Caco-2 (cell line): ENCODE measurements at regions not wholly inside any gene's neighbourhood (a gene's known extent, or its start where the extent isn't known, plus 50 kb on each side); places are given as distances from the start of the nearest gene placed in this dataset.

Source experiments
- BruUV-seq: library from RNA; stranded (reverse); fragments of 400-500 nt; replicated peaks from 2 replicates; lab custom pipeline; 2021; lab: Mats Ljungman, UMichigan
- CTCF ChIA-PET: fragments of 300-600 bp; sonication (Branson Sonifier 250); formaldehyde crosslinking; loops from one replicate; lab custom pipeline; 2022; ENCODE audit warnings: antibody characterized with exemption; lab: Charles Lee
- POLR2A ChIA-PET: fragments of 300-600 bp; sonication (Branson Sonifier 250); formaldehyde crosslinking; loops from one replicate; lab custom pipeline; 2022; ENCODE audit warnings: antibody characterized with exemption; lab: Charles Lee
- DNase-seq, 2 experiments: peaks; one replicate each; pipeline versions ENCODE4 v3.0.0 to v3.0.0-alpha.2; 2020 to 2022
- H3K27me3 ChIP-seq: replicated peaks from 2 replicates; pipeline ENCODE4 v1.6.0; 2011; ENCODE audit warnings: low read length; ENCODE audit not compliant: control insufficient read depth, insufficient read depth
- H3K36me3 ChIP-seq: 2 replicates; pipeline ENCODE4 v1.5.1; 2011; ENCODE audit warnings: low read length; ENCODE audit not compliant: control insufficient read depth, insufficient read depth
- H3K4me1 ChIP-seq: fragments of 250-450 bp; sonication (Bioruptor Pico); 2 replicates; pipeline ENCODE4 v1.5.1; 2020; ENCODE audit warnings: mild to moderate bottlenecking
- H3K4me3 ChIP-seq: 2 replicates; pipeline ENCODE4 v1.5.1; 2011; ENCODE audit warnings: low read depth, mild to moderate bottlenecking, control low read depth, low read length
- H3K9me3 ChIP-seq: fragments of 250-450 bp; sonication (Bioruptor Pico); 2 replicates; pipeline ENCODE4 v1.5.1; 2020; ENCODE audit warnings: mild to moderate bottlenecking, moderate library complexity
- H3K27ac Mint-ChIP-seq: one replicate; pipeline ENCODE4 v1.8.0; 2022; ENCODE audit warnings: mixed read lengths; ENCODE audit not compliant: unreplicated experiment
- H3K27me3 Mint-ChIP-seq: one replicate; pipeline ENCODE4 v1.8.0; 2022; ENCODE audit warnings: mixed read lengths; ENCODE audit not compliant: insufficient read depth, unreplicated experiment
- H3K36me3 Mint-ChIP-seq: one replicate; pipeline ENCODE4 v1.8.0; 2022; ENCODE audit warnings: mild to moderate bottlenecking, mixed read lengths; ENCODE audit not compliant: insufficient read depth, unreplicated experiment
- H3K4me1 Mint-ChIP-seq: one replicate; pipeline ENCODE4 v1.8.0; 2022; ENCODE audit warnings: low read depth, mixed read lengths; ENCODE audit not compliant: unreplicated experiment
- H3K4me3 Mint-ChIP-seq: one replicate; pipeline ENCODE4 v1.8.0; 2022; ENCODE audit warnings: mild to moderate bottlenecking, moderate library complexity, mixed read lengths; ENCODE audit not compliant: unreplicated experiment
- H3K9me3 Mint-ChIP-seq: one replicate; pipeline ENCODE4 v1.8.0; 2022; ENCODE audit warnings: mixed read lengths; ENCODE audit not compliant: unreplicated experiment
- CTCF ChIP-seq, 2 experiments: fragments of 200-600 bp in 1 of 2; IDR thresholded peaks; 1 replicate in 1 of 2; 2 replicates in 1 of 2; pipeline versions ENCODE4 v1.5.1 to v1.8.0; 2011 to 2022; ENCODE audit warnings: antibody characterized with exemption in 1 of 2, control low read depth in 1 of 2, inconsistent platforms in 1 of 2, low read depth in 1 of 2, low read length in 1 of 2, mild to moderate bottlenecking in 1 of 2, moderate library complexity in 1 of 2; ENCODE audit not compliant: insufficient read depth in 1 of 2, severe bottlenecking in 1 of 2, unreplicated experiment in 1 of 2
- intact Hi-C: fragments of 100-400 bp; cut with micrococcal nuclease; formaldehyde crosslinking; loops from one replicate; pipeline ENCODE4 v1.10.0; 2022; ENCODE audit not compliant: unreplicated experiment

- Mint-ChIP-seq H3K27ac (no peak overlapping the region), H3K27me3 (no peaks in the 10 kb centered on the region), H3K4me1 (peaks cover 7% of the 10 kb centered on the region), H3K36me3 (no peaks in the 10 kb centered on the region), H3K9me3 (no peaks in the 10 kb centered on the region), H3K4me3 (no peak overlapping the region)
- no peaks in the 10 kb centered on the region for H3K36me3 ChIP-seq
- no peak overlapping the region for H3K4me3 ChIP-seq
- no peak for DNase-seq
- CTCF ChIA-PET = no interaction called here
- H3K9me3 ChIP-seq = no peaks in the 10 kb centered on the region
- H3K4me1 ChIP-seq = no peaks in the 10 kb centered on the region
- no peak for TF ChIP-seq CTCF (IDR thresholded peaks at IDR 0.05; ENCODE audit: insufficient read depth in 1 of 2, low read depth in 1 of 2, low read length in 1 of 2, severe bottlenecking in 1 of 2, unreplicated experiment in 1 of 2)
- intact Hi-C loops = no loop called here
- H3K27me3 ChIP-seq = no peaks in the 10 kb centered on the region
- BruUV-seq = no TSS peak
- POLR2A ChIA-PET = no interaction called here
Measured at GRCh38 chr5:96318569-96319110, 114.4 kb downstream of the PCSK1 start.

GRCh38 chr5:96317945-96318344 is 115.1 kb downstream of the PCSK1 start:
- no peak for TF ChIP-seq CTCF (IDR thresholded peaks at IDR 0.05; ENCODE audit: insufficient read depth in 1 of 2, low read depth in 1 of 2, low read length in 1 of 2, severe bottlenecking in 1 of 2, unreplicated experiment in 1 of 2)
- H3K9me3 Mint-ChIP-seq = no peaks in the 10 kb centered on the region
- Histone ChIP-seq H3K4me3 (no peak overlapping the region), H3K36me3 (no peaks in the 10 kb centered on the region), H3K4me1 (no peaks in the 10 kb centered on the region), H3K27me3 (no peaks in the 10 kb centered on the region), H3K9me3 (no peaks in the 10 kb centered on the region)
- DNase-seq = no peak
- H3K36me3 Mint-ChIP-seq = no peaks in the 10 kb centered on the region
- H3K4me1 Mint-ChIP-seq = peaks cover 7% of the 10 kb centered on the region
- H3K27me3 Mint-ChIP-seq = no peaks in the 10 kb centered on the region
- intact Hi-C loops = loop anchor here (2.0 kb wide), 1 partner anchor 13 kb away; no protein-coding TSS in a partner anchor
- no TSS peak for BruUV-seq
- ChIA-PET CTCF (no interaction called here), POLR2A (no interaction called here)
- no peak overlapping the region for H3K27ac Mint-ChIP-seq
- H3K4me3 Mint-ChIP-seq = no peak overlapping the region

GRCh38 chr5:96316487-96316886 is 116.6 kb downstream of the PCSK1 start:
- CTCF ChIA-PET = no interaction called here
- POLR2A ChIA-PET = no interaction called here
- TF ChIP-seq CTCF (IDR thresholded peaks at IDR 0.05; ENCODE audit: insufficient read depth in 1 of 2, low read depth in 1 of 2, low read length in 1 of 2, severe bottlenecking in 1 of 2, unreplicated experiment in 1 of 2) = no peak
- H3K27me3 Mint-ChIP-seq = no peaks in the 10 kb centered on the region
- no peak overlapping the region for H3K4me3 Mint-ChIP-seq
- peaks cover 7% of the 10 kb centered on the region for H3K4me1 Mint-ChIP-seq
- no peaks in the 10 kb centered on the region for H3K27me3 ChIP-seq
- H3K9me3 Mint-ChIP-seq = peaks cover 9% of the 10 kb centered on the region
- intact Hi-C loops = loop anchor here (2.0 kb wide), 1 partner anchor 14 kb away; no protein-coding TSS in a partner anchor
- H3K27ac Mint-ChIP-seq = no peak overlapping the region
- peaks cover 2% of the 10 kb centered on the region; the same call in 1 of the 2 replicates for H3K9me3 ChIP-seq
- H3K4me1 ChIP-seq = no peaks in the 10 kb centered on the region
- no peak for DNase-seq
- no peaks in the 10 kb centered on the region for H3K36me3 ChIP-seq
- no TSS peak for BruUV-seq
- no peak overlapping the region for H3K4me3 ChIP-seq
- no peaks in the 10 kb centered on the region for H3K36me3 Mint-ChIP-seq
